IPS-NIHi7 (cell line): ENCODE measurements at regions not wholly inside any gene's neighbourhood (a gene's known extent, or its start where the extent isn't known, plus 50 kb on each side); places are given as distances from the start of the nearest gene placed in this dataset.
A peak's percentile ranks its signal among the peaks of the same experiment; 100 is the strongest.

Source experiments
- DNase-seq: peaks from one replicate; pipeline ENCODE4 v3.0.0; 2012; ENCODE audit warnings: mixed read lengths; ENCODE audit errors: extremely low spot score

DNA sequence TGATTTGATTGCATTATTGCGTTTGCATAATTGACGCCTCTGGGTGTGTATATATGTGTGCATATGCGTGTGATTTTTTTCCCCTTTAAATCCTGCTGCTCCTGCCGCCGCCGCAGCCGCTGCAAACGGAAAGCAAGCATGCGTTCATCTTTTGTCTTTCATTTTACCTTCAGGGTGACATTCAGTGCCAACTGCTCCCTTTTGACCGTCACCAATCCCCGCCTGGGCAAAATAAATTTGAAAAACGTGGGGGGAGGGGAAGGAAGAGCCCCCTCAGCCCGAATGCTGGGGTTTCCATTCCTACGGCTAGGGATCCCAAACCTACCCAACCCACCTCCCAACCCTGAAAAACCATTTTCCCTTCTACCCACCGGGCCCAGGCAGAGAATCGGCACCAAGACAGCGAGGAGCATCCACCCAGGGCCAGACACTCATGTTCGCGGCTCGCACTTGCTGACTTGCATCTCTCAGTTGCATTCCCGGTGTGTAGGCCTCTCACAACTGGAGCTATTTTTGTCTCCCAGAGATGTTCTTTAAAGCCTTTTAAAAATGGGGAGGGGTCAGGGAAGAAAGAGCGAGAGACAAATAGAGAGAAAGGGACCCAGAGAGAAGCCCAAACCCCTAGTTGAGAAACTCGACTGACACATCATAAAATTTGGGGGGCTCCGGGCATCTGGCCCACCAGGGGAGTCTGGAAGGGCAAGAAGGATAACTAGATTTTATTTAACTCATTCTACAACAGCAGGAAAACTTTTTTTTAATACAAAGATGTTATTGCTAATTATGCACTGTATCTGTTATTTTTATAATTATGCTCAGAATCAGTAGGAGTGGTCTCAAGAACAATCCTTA, 367.1 kb upstream of the ESRRG start:
- DNase-seq = no peak

GRCh38 chr1:217089361-217090014, 366.3 kb upstream of the ESRRG start:
- DNase-seq = peak; percentile 39

GRCh38 chr1:217088521-217089284, 365.5 kb upstream of the ESRRG start:
- DNase-seq = peak; percentile 43

GRCh38 chr1:217088011-217088410, 364.8 kb upstream of the ESRRG start:
- DNase-seq = no peak

- DNase-seq = no peak
Observed at GRCh38 chr1:217079584-217079983, 356.4 kb upstream of the ESRRG start.

- DNase-seq = no peak
Observed at GRCh38 chr1:217078959-217079358, 355.7 kb upstream of the ESRRG start.

DNA sequence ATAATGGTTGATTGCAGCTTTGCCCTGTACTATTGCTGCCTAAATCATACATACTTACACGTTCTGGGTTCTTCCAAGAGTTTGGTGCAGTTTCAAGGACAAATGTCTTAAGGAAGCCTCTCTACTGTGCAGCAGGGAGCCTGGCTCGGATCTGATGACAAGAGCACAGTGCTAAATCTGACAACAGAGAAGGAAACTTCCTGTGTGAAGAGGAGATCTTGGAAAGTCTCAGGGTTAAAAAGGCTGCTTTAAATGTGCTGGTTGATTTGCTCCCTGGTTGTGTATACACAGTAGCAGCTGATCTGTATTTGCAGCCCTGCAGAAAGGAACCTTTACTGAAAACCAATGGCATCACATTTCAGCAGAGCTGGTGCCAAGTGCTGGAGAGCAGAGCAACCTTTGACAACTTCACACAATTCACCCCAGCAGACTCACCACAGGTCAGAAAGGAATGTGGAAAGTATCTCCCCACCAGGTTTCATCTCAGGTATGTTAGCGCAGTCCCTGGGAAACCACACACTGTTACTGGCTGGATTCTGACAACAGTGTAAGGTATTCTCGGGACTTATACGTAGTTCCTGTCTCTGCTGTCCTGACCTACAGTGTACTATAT, 355.0 kb upstream of the ESRRG start:
- no peak for DNase-seq

DNA sequence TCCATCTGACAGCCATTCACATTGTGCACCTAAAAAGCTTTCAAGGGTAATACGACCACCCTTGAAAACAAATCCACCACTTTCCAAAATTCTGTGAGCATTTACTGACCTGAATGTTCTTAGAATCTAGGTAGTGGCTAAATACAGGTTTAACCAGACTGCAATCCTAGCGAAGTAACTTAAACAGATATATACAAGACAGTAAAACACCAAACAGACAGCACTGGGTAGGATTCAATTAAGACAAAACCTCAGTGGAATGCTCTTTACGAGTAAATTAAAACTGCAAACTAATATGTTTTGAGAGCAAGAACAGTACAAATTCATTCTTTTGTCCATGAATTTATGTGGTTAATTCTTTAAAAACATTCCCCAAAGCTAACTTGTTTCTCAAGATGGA, 354.2 kb upstream of the ESRRG start:
- no peak for DNase-seq

GRCh38 chr1:217076902-217077301, 353.7 kb upstream of the ESRRG start:
- no peak for DNase-seq

- DNase-seq = no peak
Observed at GRCh38 chr1:217072926-217073325, 349.7 kb upstream of the ESRRG start.

- no peak for DNase-seq
Observed at GRCh38 chr1:217067642-217068041, 344.4 kb upstream of the ESRRG start.

- no peak for DNase-seq
Observed at GRCh38 chr1:217066794-217067193, 343.6 kb upstream of the ESRRG start.

- no peak for DNase-seq
Observed at GRCh38 chr1:217063172-217063908, 340.1 kb upstream of the ESRRG start.

DNA sequence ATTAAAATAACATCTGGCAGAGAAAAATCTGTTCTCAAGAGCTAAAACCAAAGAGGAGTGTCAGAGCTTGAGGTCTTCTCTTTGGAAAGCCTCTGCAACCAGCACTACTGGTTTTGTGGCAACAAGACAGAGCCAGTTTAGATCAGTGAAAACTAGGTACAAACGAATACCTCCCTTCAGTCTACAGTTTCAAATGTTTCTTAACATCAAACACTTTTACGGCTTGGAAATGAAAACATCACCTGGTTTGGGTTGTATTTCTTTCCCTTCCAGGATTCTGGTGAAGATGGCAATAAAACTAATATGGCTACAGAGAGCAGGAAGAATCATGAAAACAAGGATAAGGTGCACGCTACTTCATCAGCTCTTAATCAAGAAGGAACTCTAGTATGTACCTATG, 339.4 kb upstream of the ESRRG start:
- DNase-seq = no peak

- no peak for DNase-seq
Observed at GRCh38 chr1:217059401-217059800, 336.2 kb upstream of the ESRRG start.

- no peak for DNase-seq
Observed at GRCh38 chr1:217053676-217054075, 330.4 kb upstream of the ESRRG start.

DNA sequence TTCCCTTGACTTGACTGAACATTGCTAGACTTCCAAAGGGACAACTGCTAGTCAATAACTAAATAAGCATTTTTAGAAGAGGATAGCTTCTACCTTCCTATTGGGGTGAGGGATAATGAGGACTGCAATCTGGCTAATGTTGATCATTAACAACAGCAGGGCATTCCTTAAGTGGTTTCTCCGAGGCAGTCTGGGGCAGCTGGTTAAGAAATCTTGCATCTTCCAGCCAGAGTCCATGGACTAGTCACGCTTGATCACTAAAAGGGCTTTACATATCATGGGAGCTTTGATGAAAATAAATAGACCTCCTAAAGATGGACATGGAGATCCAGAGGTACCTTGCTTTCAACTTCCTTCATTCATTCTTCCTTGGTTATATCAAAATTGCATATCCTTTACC, 329.4 kb upstream of the ESRRG start:
- no peak for DNase-seq

GRCh38 chr1:217052196-217052595, 329.0 kb upstream of the ESRRG start:
- DNase-seq = no peak

DNA sequence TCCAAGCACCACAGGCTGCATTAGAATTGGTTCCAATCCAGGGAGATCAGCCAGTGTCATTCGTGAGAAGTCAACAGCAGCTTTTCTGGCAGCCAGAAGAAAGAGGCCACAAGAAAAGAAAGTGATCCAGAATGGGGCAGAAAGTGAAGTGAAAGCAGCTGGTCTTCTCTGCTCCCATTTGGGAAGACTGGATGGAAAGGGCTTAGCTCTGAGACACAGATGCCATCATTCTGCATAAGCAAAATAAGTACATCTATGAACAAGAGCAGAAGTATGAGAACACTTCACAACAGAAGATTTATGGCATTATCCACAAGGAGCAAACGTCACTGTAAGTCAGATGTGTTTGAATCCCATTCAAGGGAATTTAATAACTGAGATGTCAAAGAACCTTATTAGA, 326.5 kb upstream of the ESRRG start:
- no peak for DNase-seq

- DNase-seq = no peak
Observed at GRCh38 chr1:217049081-217049480, 325.9 kb upstream of the ESRRG start.

DNA sequence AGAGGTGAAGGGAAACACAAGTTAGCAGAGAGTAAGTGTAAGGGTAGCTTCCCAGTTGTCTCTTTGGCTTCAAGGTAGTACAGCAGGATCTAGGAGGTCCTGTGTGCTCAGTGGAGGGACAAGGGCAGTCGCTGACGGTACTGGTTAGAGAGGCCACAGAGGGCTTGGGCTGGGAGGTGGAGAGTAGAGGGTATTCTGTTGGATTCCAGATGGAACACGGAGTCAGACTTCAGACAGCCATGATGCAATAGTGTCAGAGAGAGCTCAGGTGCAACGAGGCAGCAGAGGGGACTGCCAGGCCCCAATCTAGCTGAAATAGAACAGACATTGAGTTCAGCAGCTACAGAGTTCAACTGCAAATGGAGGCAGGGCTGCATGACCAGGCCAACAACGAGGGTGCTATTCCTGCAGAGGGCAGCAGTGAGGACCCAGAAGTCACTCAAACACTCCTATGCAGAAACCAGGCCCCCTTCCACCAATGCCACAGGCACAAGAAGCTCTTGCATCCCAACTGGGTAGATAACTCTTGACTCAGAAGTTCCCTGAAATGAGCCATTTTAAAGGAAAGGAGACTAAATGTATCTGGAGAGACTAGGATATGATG, 325.0 kb upstream of the ESRRG start:
- peak; percentile 87 for DNase-seq
